ENCODE measurements at regions not wholly inside any gene's neighbourhood (a gene's known extent, or its start where the extent isn't known, plus 50 kb on each side); places are given as distances from the start of the nearest gene placed in this dataset.

- TF ChIP-seq CTCF (IDR thresholded peaks at IDR 0.05 in 8 of 11, conservative IDR thresholded peaks at IDR 0.05 in 3 of 11) (no peak), POLR2A (IDR thresholded peaks at IDR 0.05) (no peak), POLR2AphosphoS5 (IDR thresholded peaks at IDR 0.05) (no peak)
These were observed 325.6 kb upstream of the EPHA4 start for GRCh38 chr2:221897718-221898117.
